Keratinocyte (primary cell): ENCODE measurements at regions not wholly inside any gene's neighbourhood (a gene's known extent, or its start where the extent isn't known, plus 50 kb on each side); places are given as distances from the start of the nearest gene placed in this dataset.

Experiments
- DNase-seq: peaks from one replicate; pipeline ENCODE4 v3.0.0-alpha.2; 2011; ENCODE audit warnings: low read depth, missing footprints, low spot score
- FAIRE-seq: peaks from 2 replicates; lab custom pipeline; 2011; peaks lifted over from hg19 to GRCh38; lab: Jason Lieb, UNC
- H2AFZ ChIP-seq: 2 replicates; pipeline ENCODE4 v1.6.0; 2012; ENCODE audit warnings: low read length, control low read depth, inconsistent platforms; ENCODE audit not compliant: control insufficient read depth
- H3K27ac ChIP-seq: 2 replicates; pipeline ENCODE4 v1.5.1; 2011; ENCODE audit warnings: low read length; ENCODE audit not compliant: control insufficient read depth, insufficient read depth
- H3K27me3 ChIP-seq: 3 replicates; pipeline ENCODE4 v1.6.0; 2011; ENCODE audit warnings: low read length; ENCODE audit not compliant: control insufficient read depth, insufficient read depth; ENCODE audit errors: extremely low read depth
- H3K36me3 ChIP-seq, 2 experiments: 2 replicates in 1 of 2; 3 replicates in 1 of 2; pipeline ENCODE4 v1.5.1; 2011; ENCODE audit warnings: low read length in 2 of 2, mild to moderate bottlenecking in 1 of 2; ENCODE audit not compliant: control insufficient read depth in 2 of 2, insufficient read depth in 2 of 2; ENCODE audit errors: extremely low read depth in 1 of 2
- H3K4me1 ChIP-seq: 3 replicates; pipeline ENCODE4 v1.5.1; 2011; ENCODE audit warnings: low read length; ENCODE audit not compliant: control insufficient read depth, insufficient read depth; ENCODE audit errors: extremely low read depth
- H3K4me2 ChIP-seq: 3 replicates; pipeline ENCODE4 v1.6.0; 2011; ENCODE audit warnings: low read depth, low read length; ENCODE audit not compliant: control insufficient read depth, insufficient read depth; ENCODE audit errors: extremely low read depth
- H3K4me3 ChIP-seq, 3 experiments: fragments of 200-600 bp in 1 of 3; sonication (generic) in 1 of 3; 2 replicates in 2 of 3; 3 replicates in 1 of 3; pipeline ENCODE4 v1.5.1; 2011 to 2016; ENCODE audit warnings: low read length in 3 of 3, mild to moderate bottlenecking in 3 of 3, control low read depth in 2 of 3, inconsistent platforms in 1 of 3, low read depth in 1 of 3, mixed read lengths in 1 of 3, mixed run types in 1 of 3, moderate library complexity in 1 of 3; ENCODE audit not compliant: control insufficient read depth in 2 of 3, insufficient read depth in 2 of 3; ENCODE audit errors: extremely low read depth in 1 of 3
- H3K79me2 ChIP-seq: 2 replicates; pipeline ENCODE4 v1.6.0; 2012; ENCODE audit warnings: low read length; ENCODE audit not compliant: control insufficient read depth, insufficient read depth
- H3K9ac ChIP-seq: 3 replicates; pipeline ENCODE4 v1.6.0; 2011; ENCODE audit warnings: low read length; ENCODE audit not compliant: control insufficient read depth, insufficient read depth; ENCODE audit errors: extremely low read depth
- H3K9me1 ChIP-seq: 3 replicates; pipeline ENCODE4 v1.6.0; 2011; ENCODE audit warnings: low read length; ENCODE audit not compliant: control insufficient read depth, insufficient read depth; ENCODE audit errors: extremely low read depth
- H3K9me3 ChIP-seq: 2 replicates; pipeline ENCODE4 v1.5.1; 2012; ENCODE audit warnings: low read depth, low read length; ENCODE audit not compliant: control insufficient read depth
- H4K20me1 ChIP-seq: 3 replicates; pipeline ENCODE4 v1.6.0; 2011; ENCODE audit warnings: low read length; ENCODE audit not compliant: control insufficient read depth, insufficient read depth; ENCODE audit errors: extremely low read depth
- EZH2 ChIP-seq: IDR thresholded peaks from one replicate; pipeline ENCODE4 v1.6.1; 2012; ENCODE audit warnings: inconsistent platforms, mild to moderate bottlenecking, low read length, moderate library complexity
- dilution Hi-C: fragments of 300-500 bp; cut with MboI; formaldehyde crosslinking; loops from one replicate; pipeline ENCODE4 v1.7.0; 2020; ENCODE audit warnings: low sequenced_read_pairs; ENCODE audit not compliant: extremely low pct_ligation_motif_present
- TF ChIP-seq, protein P1 (sequence below), 3 experiments: IDR thresholded peaks in 1 of 3; conservative IDR thresholded peaks in 1 of 3; optimal IDR thresholded peaks in 1 of 3; 2 replicates in 2 of 3; 3 replicates in 1 of 3; pipeline versions ENCODE3 to v1.5.1; 2011; ENCODE audit warnings: low read length in 3 of 3, mild to moderate bottlenecking in 3 of 3, moderate library complexity in 2 of 3, control low read depth in 1 of 3, inconsistent platforms in 1 of 3; ENCODE audit not compliant: insufficient read depth in 2 of 3; ENCODE audit errors: extremely low read depth in 1 of 3

GRCh38 chr2:215687149-215688031 lies 251.5 kb upstream of the FN1 start:
- dilution Hi-C loops: no loop called here
- DNase-seq (no peak), FAIRE-seq (no peak)
- H2AFZ ChIP-seq: no peak overlapping the region
- H3K27me3 ChIP-seq: no peaks in the 10 kb centered on the region
- H3K4me1 ChIP-seq: no peaks in the 10 kb centered on the region
- no peak overlapping the region for H3K9ac ChIP-seq
- H4K20me1 ChIP-seq: no peaks in the 10 kb centered on the region
- TF ChIP-seq, protein P1, sequence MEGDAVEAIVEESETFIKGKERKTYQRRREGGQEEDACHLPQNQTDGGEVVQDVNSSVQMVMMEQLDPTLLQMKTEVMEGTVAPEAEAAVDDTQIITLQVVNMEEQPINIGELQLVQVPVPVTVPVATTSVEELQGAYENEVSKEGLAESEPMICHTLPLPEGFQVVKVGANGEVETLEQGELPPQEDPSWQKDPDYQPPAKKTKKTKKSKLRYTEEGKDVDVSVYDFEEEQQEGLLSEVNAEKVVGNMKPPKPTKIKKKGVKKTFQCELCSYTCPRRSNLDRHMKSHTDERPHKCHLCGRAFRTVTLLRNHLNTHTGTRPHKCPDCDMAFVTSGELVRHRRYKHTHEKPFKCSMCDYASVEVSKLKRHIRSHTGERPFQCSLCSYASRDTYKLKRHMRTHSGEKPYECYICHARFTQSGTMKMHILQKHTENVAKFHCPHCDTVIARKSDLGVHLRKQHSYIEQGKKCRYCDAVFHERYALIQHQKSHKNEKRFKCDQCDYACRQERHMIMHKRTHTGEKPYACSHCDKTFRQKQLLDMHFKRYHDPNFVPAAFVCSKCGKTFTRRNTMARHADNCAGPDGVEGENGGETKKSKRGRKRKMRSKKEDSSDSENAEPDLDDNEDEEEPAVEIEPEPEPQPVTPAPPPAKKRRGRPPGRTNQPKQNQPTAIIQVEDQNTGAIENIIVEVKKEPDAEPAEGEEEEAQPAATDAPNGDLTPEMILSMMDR (optimal IDR thresholded peaks at IDR 0.05 in 1 of 3, IDR thresholded peaks at IDR 0.05 in 1 of 3, conservative IDR thresholded peaks at IDR 0.05 in 1 of 3; ENCODE audit: extremely low read depth in 1 of 3, insufficient read depth in 2 of 3, low read length in 3 of 3): no peak
- TF ChIP-seq EZH2: no peak
- no peak overlapping the region for H3K27ac ChIP-seq
- no peaks in the 10 kb centered on the region for H3K79me2 ChIP-seq
- H3K4me2 ChIP-seq: no peak overlapping the region
- no peaks in the 10 kb centered on the region for H3K9me1 ChIP-seq
- H3K4me3 ChIP-seq: no peak overlapping the region
- no peaks in the 10 kb centered on the region for H3K9me3 ChIP-seq
- no peaks in the 10 kb centered on the region for H3K36me3 ChIP-seq

DNA sequence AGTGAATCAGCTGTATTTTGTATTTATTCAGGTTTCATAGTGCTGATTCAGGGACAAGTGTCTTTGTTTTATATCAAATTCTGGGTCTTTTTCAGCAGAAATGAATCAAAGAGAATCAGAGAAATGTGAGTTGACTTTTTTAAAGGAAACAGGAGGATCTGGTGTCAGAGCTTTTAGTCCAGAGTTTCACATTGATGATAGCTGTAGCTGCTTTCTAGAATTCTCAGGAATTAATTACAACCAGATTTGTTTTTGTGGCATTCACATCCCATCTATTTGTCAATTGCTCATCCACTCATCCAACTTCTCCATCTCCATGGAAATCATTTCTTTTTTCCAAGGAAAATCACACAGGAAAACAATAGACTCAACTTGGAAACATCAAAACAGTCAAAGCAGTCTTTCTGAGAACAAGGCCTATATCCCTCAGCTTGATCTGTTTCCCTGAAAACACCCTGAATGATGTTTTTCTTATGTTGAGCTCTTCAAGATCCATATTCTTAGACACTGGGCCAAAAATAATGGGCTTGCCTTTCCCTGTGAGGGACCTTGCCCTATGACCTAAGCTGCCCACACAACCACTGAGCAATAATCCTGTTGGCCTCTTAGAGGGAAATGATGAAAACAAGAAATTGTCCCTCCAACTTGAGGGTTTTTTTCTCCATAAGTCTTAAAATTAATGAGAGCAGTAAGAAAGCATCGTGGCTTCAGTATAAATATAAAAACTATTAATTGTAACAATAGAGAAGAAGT lies 249.5 kb upstream of the FN1 start:
- Histone ChIP-seq H3K9ac (no peak overlapping the region), H4K20me1 (no peaks in the 10 kb centered on the region), H3K79me2 (no peaks in the 10 kb centered on the region), H3K9me3 (no peaks in the 10 kb centered on the region), H3K36me3 (no peaks in the 10 kb centered on the region), H2AFZ (no peak overlapping the region), H3K27ac (no peak overlapping the region), H3K4me3 (no peak overlapping the region), H3K27me3 (no peaks in the 10 kb centered on the region), H3K4me2 (no peak overlapping the region), H3K4me1 (peaks cover 12% of the 10 kb centered on the region), H3K9me1 (no peaks in the 10 kb centered on the region)
- DNase-seq (no peak), FAIRE-seq (no peak)
- dilution Hi-C loops: no loop called here
- TF ChIP-seq EZH2: no peak
- TF ChIP-seq, protein P1 (optimal IDR thresholded peaks at IDR 0.05 in 1 of 3, IDR thresholded peaks at IDR 0.05 in 1 of 3, conservative IDR thresholded peaks at IDR 0.05 in 1 of 3; ENCODE audit: extremely low read depth in 1 of 3, insufficient read depth in 2 of 3, low read length in 3 of 3): no peak
